ENCODE measurements at regions not wholly inside any gene's neighbourhood (a gene's known extent, or its start where the extent isn't known, plus 50 kb on each side); places are given as distances from the start of the nearest gene placed in this dataset.

DNA sequence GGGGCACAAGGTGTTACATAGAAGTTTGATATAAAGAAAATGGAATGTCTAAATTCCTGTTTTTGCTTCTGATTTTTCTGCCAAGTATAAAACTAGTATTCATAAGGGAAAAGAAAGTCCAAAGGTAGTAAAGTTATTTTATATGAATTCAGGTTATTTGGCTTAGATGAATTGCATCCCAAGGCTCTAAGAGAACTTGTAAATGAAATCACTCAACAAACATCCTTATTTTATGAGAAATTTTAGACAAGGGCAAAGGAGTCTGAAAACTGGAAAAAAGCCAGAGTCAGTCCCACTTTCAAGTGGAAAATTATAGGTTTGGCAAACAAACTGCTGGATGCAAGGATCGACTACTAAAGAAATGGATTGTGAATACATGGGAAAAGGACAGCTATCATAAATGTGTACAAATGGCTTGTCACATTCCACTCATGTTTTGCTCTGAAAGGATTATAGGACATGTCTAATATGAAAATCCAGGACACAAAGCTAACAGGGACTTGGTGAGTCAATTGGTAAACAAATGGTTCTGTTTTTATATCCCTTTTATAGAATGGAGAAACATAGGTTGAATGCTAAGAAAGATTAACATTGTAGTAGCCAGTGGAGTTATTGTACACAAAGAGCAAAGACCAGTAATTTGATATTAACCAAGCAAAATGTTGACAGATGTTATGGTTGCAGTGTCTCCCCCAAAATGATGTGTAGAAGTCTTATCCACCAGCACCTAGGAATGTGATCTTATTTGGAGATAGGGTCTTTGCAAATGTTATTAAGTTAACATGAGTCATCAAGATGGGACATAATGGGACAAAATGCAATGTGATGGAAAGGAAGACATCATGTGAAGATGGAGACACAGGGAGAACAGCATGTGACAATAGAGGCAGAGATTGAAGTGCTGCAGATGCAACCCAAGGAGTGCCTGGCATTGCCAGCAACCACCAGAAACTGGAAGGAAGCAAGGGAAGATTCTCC lies 495.7 kb downstream of the TLE1 start:
- H3K4me1 ChIP-seq: no peaks in the 10 kb centered on the region
- no peak for DNase-seq
- no peaks in the 10 kb centered on the region for H3K36me3 ChIP-seq
- TF ChIP-seq, protein P1, sequence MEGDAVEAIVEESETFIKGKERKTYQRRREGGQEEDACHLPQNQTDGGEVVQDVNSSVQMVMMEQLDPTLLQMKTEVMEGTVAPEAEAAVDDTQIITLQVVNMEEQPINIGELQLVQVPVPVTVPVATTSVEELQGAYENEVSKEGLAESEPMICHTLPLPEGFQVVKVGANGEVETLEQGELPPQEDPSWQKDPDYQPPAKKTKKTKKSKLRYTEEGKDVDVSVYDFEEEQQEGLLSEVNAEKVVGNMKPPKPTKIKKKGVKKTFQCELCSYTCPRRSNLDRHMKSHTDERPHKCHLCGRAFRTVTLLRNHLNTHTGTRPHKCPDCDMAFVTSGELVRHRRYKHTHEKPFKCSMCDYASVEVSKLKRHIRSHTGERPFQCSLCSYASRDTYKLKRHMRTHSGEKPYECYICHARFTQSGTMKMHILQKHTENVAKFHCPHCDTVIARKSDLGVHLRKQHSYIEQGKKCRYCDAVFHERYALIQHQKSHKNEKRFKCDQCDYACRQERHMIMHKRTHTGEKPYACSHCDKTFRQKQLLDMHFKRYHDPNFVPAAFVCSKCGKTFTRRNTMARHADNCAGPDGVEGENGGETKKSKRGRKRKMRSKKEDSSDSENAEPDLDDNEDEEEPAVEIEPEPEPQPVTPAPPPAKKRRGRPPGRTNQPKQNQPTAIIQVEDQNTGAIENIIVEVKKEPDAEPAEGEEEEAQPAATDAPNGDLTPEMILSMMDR (IDR thresholded peaks at IDR 0.05): no peak
- H3K4me3 ChIP-seq: no peak overlapping the region
- FAIRE-seq: no peak
- no peak overlapping the region for H3K27ac ChIP-seq
- WGBS, 2 donors: 5 to 7% methylated on average over 1 of the region's 1 CpG
- ATAC-seq: no peak
- no peaks in the 10 kb centered on the region for H3K27me3 ChIP-seq
- intact Hi-C loops (cut with DNase I): no loop called here
- no peaks in the 10 kb centered on the region for H3K9me3 ChIP-seq

DNA sequence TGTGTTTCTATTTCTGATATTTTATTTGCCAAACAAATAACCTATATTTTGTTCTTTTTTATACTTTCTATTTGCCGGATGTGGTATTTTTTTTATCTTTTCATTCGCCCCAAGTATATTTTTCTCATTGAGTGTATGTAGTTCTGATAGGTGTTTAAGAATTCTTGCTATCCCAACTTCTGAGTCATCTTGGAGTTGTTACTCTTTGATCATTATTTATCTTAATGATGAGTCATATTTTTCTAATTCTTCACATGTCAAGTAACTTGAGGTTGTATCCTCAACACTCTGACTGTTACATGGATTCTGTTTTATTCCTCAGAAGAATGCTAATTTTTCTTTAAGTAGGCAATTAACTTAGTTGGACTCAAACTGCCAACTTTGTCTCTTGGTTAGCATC lies 498.1 kb downstream of the TLE1 start:
- 64 to 72% methylated on average over 2 of the region's 2 CpGs for WGBS, 2 donors

DNA sequence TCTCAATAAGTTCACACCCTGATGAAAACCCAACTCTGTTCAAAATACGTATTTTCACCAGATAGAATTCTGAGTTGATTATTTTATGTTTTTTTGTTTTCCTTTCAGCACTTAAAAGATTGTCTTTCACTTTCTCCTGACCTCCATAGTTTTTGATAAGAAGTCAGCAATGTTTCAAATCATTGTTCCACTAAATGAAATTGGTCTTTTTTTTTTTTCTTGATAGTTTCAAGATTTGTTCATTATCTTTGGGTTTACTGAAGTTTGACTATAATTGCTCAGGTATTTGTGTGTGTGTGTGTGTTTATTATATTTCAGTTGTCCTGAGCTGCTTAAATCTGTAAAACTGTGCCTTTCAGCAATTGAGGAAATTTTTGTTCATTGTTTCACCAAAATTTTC lies 498.7 kb downstream of the TLE1 start:
- ATAC-seq (no peak), FAIRE-seq (no peak), DNase-seq (no peak)
- no peak overlapping the region for H3K27ac ChIP-seq
- TF ChIP-seq, protein P1 (IDR thresholded peaks at IDR 0.05): no peak
- no peaks in the 10 kb centered on the region for H3K9me3 ChIP-seq
- H3K4me3 ChIP-seq: no peak overlapping the region
- H3K27me3 ChIP-seq: no peaks in the 10 kb centered on the region
- intact Hi-C loops (cut with DNase I): no loop called here
- no peaks in the 10 kb centered on the region for H3K36me3 ChIP-seq
- WGBS, 2 donors: 46 to 76% methylated on average over 1 of the region's 1 CpG
- H3K4me1 ChIP-seq: no peaks in the 10 kb centered on the region

More for the DNA sequence above, 498.1 kb downstream of the TLE1 start:
- FAIRE-seq: no peak
- intact Hi-C loops (cut with DNase I): no loop called here
- Histone ChIP-seq H3K9me3 (no peaks in the 10 kb centered on the region), H3K4me3 (no peak overlapping the region), H3K36me3 (no peaks in the 10 kb centered on the region), H3K27ac (no peak overlapping the region), H3K4me1 (no peaks in the 10 kb centered on the region), H3K27me3 (no peaks in the 10 kb centered on the region)
- DNase-seq: no peak
- no peak for ATAC-seq
- TF ChIP-seq, protein P1 (IDR thresholded peaks at IDR 0.05): no peak

DNA sequence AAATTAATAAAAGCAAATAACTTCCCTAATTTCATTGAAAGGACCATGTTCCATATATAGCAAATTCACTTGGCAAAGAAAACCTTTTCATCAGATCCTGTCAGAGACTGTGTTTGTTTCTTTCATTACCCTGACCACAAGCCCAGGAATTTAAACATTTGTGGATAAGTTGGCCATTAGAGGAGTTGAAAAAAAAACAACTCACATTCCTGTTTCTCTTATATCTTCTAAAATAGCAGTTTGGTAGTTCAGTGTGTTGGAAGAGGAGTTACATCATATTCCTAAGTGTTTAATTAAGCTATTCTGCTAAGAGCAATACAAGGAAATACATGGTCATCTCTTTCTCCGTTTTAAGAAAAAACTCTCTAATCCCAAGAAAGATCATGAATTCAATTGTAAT lies 505.6 kb downstream of the TLE1 start:
- no peaks in the 10 kb centered on the region for H3K4me1 ChIP-seq
- TF ChIP-seq, protein P1 (IDR thresholded peaks at IDR 0.05): no peak
- ATAC-seq (no peak), DNase-seq (no peak), FAIRE-seq (no peak)
- intact Hi-C loops (cut with DNase I): no loop called here
- H3K27ac ChIP-seq: no peak overlapping the region
- WGBS, 2 donors: 41 to 42% methylated on average over 1 of the region's 1 CpG
- H3K4me3 ChIP-seq: no peak overlapping the region
- H3K9me3 ChIP-seq: no peaks in the 10 kb centered on the region
- peaks cover 0 to 6% (median 0%) of the 10 kb centered on the region in 4 donors for H3K27me3 ChIP-seq
- no peaks in the 10 kb centered on the region for H3K36me3 ChIP-seq

DNA sequence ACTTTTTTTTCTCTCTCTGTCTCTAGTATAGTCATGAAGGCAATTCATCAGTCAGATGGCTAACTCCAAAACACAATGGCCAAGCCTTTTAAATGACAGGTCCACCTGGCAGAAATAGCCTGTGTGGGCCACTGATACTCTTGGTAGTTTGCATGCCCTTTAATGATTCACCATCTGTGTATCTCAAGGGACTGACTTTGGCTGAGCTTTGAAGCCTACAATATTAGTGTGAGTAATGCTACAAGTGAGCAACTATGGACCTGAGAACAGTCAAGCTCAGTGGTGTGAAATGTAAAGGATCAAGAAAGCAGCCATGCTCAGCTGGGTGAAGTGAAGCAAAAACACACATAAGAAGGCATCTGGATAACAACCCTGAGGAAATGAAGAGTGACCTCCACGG lies 506.9 kb downstream of the TLE1 start:
- ATAC-seq (no peak), FAIRE-seq (no peak), DNase-seq (no peak)
- Histone ChIP-seq H3K36me3 (no peaks in the 10 kb centered on the region), H3K4me3 (no peak overlapping the region), H3K4me1 (no peaks in the 10 kb centered on the region), H3K27ac (no peak overlapping the region), H3K27me3 (peaks cover 0 to 6% (median 0%) of the 10 kb centered on the region in 4 donors), H3K9me3 (no peaks in the 10 kb centered on the region)
- TF ChIP-seq, protein P1 (IDR thresholded peaks at IDR 0.05): no peak
- intact Hi-C loops (cut with DNase I): no loop called here
- 41 to 45% methylated on average over 1 of the region's 1 CpG for WGBS, 2 donors

Data from pancreas (tissue), 10 donors.